ENCODE measurements at regions not wholly inside any gene's neighbourhood (a gene's known extent, or its start where the extent isn't known, plus 50 kb on each side); places are given as distances from the start of the nearest gene placed in this dataset.

DNA sequence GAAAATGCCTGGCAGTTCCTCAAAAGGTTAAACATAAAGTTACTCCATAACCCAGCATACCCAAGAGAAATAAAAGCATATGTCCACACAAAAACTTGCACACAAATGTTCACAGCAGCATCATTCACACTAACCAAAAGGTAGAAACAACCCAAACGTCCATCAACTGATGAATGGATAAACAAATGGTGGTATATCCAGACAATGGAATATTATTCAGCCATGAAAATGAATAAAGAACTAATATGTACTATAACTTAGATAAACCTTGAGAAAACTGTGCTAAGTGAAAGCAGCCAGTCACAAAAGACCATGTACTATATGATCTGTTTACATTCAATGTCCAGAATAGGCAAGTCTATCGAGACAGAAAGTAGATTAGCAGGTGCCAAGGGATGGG is 60.4 kb downstream of the CAMK2N1 start:
- Histone ChIP-seq H3K9me3 (ENCODE audit: control insufficient read depth, low read depth, low read length) (no peaks in the 10 kb centered on the region), H3K27me3 (ENCODE audit: insufficient read depth, low read length) (peaks cover 2% of the 10 kb centered on the region; the same call in 1 of the 2 replicates), H2BK12ac (ENCODE audit: insufficient read length, low read depth, low read length) (no peak overlapping the region), H3T11ph (ENCODE audit: low read length) (no peak overlapping the region), H2BK120ac (ENCODE audit: low read depth, low read length, poor library complexity, severe bottlenecking) (no peak overlapping the region), H2AFZ (ENCODE audit: low read length) (no peak overlapping the region), H3K27ac (ENCODE audit: insufficient read length, low read depth, low read length) (no peak overlapping the region), H2BK15ac (ENCODE audit: low read depth, low read length) (no peak overlapping the region), H3K23me2 (ENCODE audit: insufficient read length, low read depth, low read length, poor library complexity, severe bottlenecking) (no peaks in the 10 kb centered on the region), H3K4me1 (ENCODE audit: insufficient read depth, low read length) (no peaks in the 10 kb centered on the region), H3K9ac (ENCODE audit: extremely low read depth, insufficient read length, low read length) (no peak overlapping the region), H3K79me2 (ENCODE audit: insufficient read depth, low read length) (no peaks in the 10 kb centered on the region), H3K4ac (ENCODE audit: low read depth, low read length) (no peak overlapping the region), H2AK5ac (ENCODE audit: insufficient read length, low read length) (no peak overlapping the region), H3K23ac (ENCODE audit: insufficient read length, low read depth, low read length) (no peak overlapping the region), H3K14ac (ENCODE audit: insufficient read depth, low read length) (no peak overlapping the region), H3K4me2 (ENCODE audit: insufficient read depth, insufficient read length, low read length) (no peak overlapping the region), H3K18ac (ENCODE audit: insufficient read length, low read depth, low read length) (no peak overlapping the region), H2BK5ac (ENCODE audit: insufficient read length, low read length) (no peak overlapping the region), H3K56ac (ENCODE audit: insufficient read length, low read depth, low read length) (no peak overlapping the region), H4K5ac (ENCODE audit: insufficient read length, low read depth, low read length) (no peak overlapping the region), H4K8ac (replicated peaks; ENCODE audit: insufficient read length, low read depth, low read length) (no peak overlapping the region), H4K20me1 (ENCODE audit: control insufficient read depth, insufficient read depth, insufficient read length) (peaks cover 3% of the 10 kb centered on the region), H4K91ac (ENCODE audit: insufficient read length, low read depth, low read length) (no peak overlapping the region), H3K79me1 (ENCODE audit: insufficient read depth, low read depth, low read length, poor library complexity, severe bottlenecking) (no peaks in the 10 kb centered on the region), H2BK20ac (ENCODE audit: low read depth, low read length, poor library complexity, severe bottlenecking) (no peak overlapping the region)
- peaks cover 0 to 5% (median 0%) of the 10 kb centered on the region in 3 experiments; a peak in 2 of 7 replicates for H3K36me3 Mint-ChIP-seq (ENCODE audit: insufficient read depth in 1 of 3, low read depth in 3 of 3)
- no peak for DNase-seq
- H3K27me3 Mint-ChIP-seq (ENCODE audit: low read depth): peaks cover 73% of the 10 kb centered on the region
- no peak for TF ChIP-seq CTCF (conservative IDR thresholded peaks at IDR 0.05)
- peaks cover 18 to 19% of the 10 kb centered on the region in 2 experiments for H3K9me3 Mint-ChIP-seq
- H3K4me3 Mint-ChIP-seq: no peak overlapping the region
- no CpG with 5 or more reads among the region's 2 CpGs for WGBS (ENCODE audit: extremely low coverage, insufficient read length, low lambda C conversion rate)
- peaks cover 2 to 7% of the 10 kb centered on the region in 2 experiments; a peak in 3 of 4 replicates for H3K4me1 Mint-ChIP-seq
- H3K27ac Mint-ChIP-seq: no peak overlapping the region

Measured in H9 (cell line).